Neural progenitor cell (in vitro differentiated cells): ENCODE measurements at regions not wholly inside any gene's neighbourhood (a gene's known extent, or its start where the extent isn't known, plus 50 kb on each side); places are given as distances from the start of the nearest gene placed in this dataset.

Experiments used
- DNase-seq: peaks from one replicate; pipeline ENCODE4 v3.0.0-alpha.2; 2016; ENCODE audit warnings: low spot score
- H2AFZ ChIP-seq: fragments of 200-600 bp; sonication (generic); replicated peaks from 2 replicates; pipeline ENCODE4 v1.6.1; 2016; ENCODE audit warnings: antibody characterized with exemption
- H3F3A ChIP-seq: fragments of 200-600 bp; sonication (generic); 2 replicates; pipeline ENCODE4 v1.6.1; 2016; ENCODE audit warnings: antibody characterized with exemption, low read depth
- H3K27ac ChIP-seq: fragments of 200-600 bp; sonication (generic); 2 replicates; pipeline ENCODE4 v1.5.1; 2016; ENCODE audit warnings: mild to moderate bottlenecking
- H3K27me3 ChIP-seq: fragments of 200-600 bp; sonication (generic); 2 replicates; pipeline ENCODE4 v1.6.1; 2016; ENCODE audit warnings: mild to moderate bottlenecking, moderate library complexity
- H3K36me3 ChIP-seq: fragments of 200-600 bp; sonication (generic); 2 replicates; pipeline ENCODE4 v1.5.1; 2016
- H3K4me1 ChIP-seq: fragments of 200-600 bp; sonication (generic); 2 replicates; pipeline ENCODE4 v1.6.1; 2016; ENCODE audit warnings: mixed run types
- H3K4me2 ChIP-seq: fragments of 200-600 bp; sonication (generic); 2 replicates; pipeline ENCODE4 v1.6.1; 2016
- H3K4me3 ChIP-seq: fragments of 200-600 bp; sonication (generic); 2 replicates; pipeline ENCODE4 v1.5.1; 2016
- H3K79me2 ChIP-seq: fragments of 200-600 bp; sonication (generic); 2 replicates; pipeline ENCODE4 v1.6.1; 2016; ENCODE audit warnings: low read depth
- H3K9ac ChIP-seq: fragments of 200-600 bp; sonication (generic); 2 replicates; pipeline ENCODE4 v1.6.1; 2016
- H3K9me3 ChIP-seq: fragments of 200-600 bp; sonication (generic); 2 replicates; pipeline ENCODE4 v1.5.1; 2016; ENCODE audit warnings: low read depth
- H4K20me1 ChIP-seq: fragments of 200-600 bp; sonication (generic); 2 replicates; pipeline ENCODE4 v1.6.1; 2016; ENCODE audit warnings: low read depth
- H3K27ac Mint-ChIP-seq: 3 replicates; pipeline ENCODE4 v1.8.0; 2021; ENCODE audit warnings: mixed read lengths
- H3K27me3 Mint-ChIP-seq: 2 replicates; pipeline ENCODE4 v1.8.0; 2022; ENCODE audit warnings: low read depth, mild to moderate bottlenecking, inconsistent platforms, moderate library complexity, mixed read lengths; ENCODE audit not compliant: insufficient read depth
- H3K36me3 Mint-ChIP-seq: 3 replicates; pipeline ENCODE4 v1.8.0; 2021; ENCODE audit warnings: mixed read lengths
- H3K4me1 Mint-ChIP-seq: 3 replicates; pipeline ENCODE4 v1.8.0; 2021; ENCODE audit warnings: mixed read lengths
- H3K4me3 Mint-ChIP-seq: 3 replicates; pipeline ENCODE4 v1.8.0; 2021; ENCODE audit warnings: mild to moderate bottlenecking, moderate library complexity, mixed read lengths
- H3K9me3 Mint-ChIP-seq: 3 replicates; pipeline ENCODE4 v1.8.0; 2020; ENCODE audit warnings: mixed read lengths
- CTCF ChIP-seq: fragments of 200-600 bp; sonication (generic); IDR thresholded peaks from 2 replicates; pipeline ENCODE4 v1.5.1; 2017; ENCODE audit warnings: antibody characterized with exemption, mild to moderate bottlenecking
- EZH2 ChIP-seq: fragments of 200-600 bp; sonication (generic); IDR thresholded peaks from 2 replicates; pipeline ENCODE4 v1.6.1; 2017; ENCODE audit warnings: antibody characterized with exemption, mild to moderate bottlenecking, moderate library complexity
- EZH2phosphoT487 ChIP-seq: fragments of 200-600 bp; sonication (generic); IDR thresholded peaks from 2 replicates; pipeline ENCODE4 v1.6.1; 2017; ENCODE audit warnings: antibody characterized with exemption

GRCh38 chr2:19725392-19725791 is 176.4 kb downstream of the TTC32 start:
- Histone ChIP-seq H3K4me1 (no peaks in the 10 kb centered on the region), H3K9ac (no peak overlapping the region), H3K9me3 (no peaks in the 10 kb centered on the region), H3K4me3 (no peak overlapping the region), H4K20me1 (no peaks in the 10 kb centered on the region), H3K27me3 (no peaks in the 10 kb centered on the region), H3K36me3 (no peaks in the 10 kb centered on the region), H3K27ac (no peak overlapping the region), H3F3A (no peaks in the 10 kb centered on the region), H3K79me2 (no peaks in the 10 kb centered on the region), H3K4me2 (no peak overlapping the region), H2AFZ (no peak overlapping the region)
- TF ChIP-seq CTCF (no peak), EZH2 (no peak), EZH2phosphoT487 (no peak)
- H3K4me3 Mint-ChIP-seq: no peak overlapping the region
- H3K4me1 Mint-ChIP-seq: no peaks in the 10 kb centered on the region
- DNase-seq: no peak
- peaks cover 3% of the 10 kb centered on the region for H3K27me3 Mint-ChIP-seq
- H3K9me3 Mint-ChIP-seq: no peaks in the 10 kb centered on the region
- no peaks in the 10 kb centered on the region for H3K36me3 Mint-ChIP-seq
- H3K27ac Mint-ChIP-seq: no peak overlapping the region

- Mint-ChIP-seq H3K27me3 (peaks cover 3% of the 10 kb centered on the region), H3K4me3 (no peak overlapping the region), H3K9me3 (no peaks in the 10 kb centered on the region), H3K36me3 (no peaks in the 10 kb centered on the region), H3K27ac (no peak overlapping the region), H3K4me1 (no peaks in the 10 kb centered on the region)
- Histone ChIP-seq H3K9me3 (no peaks in the 10 kb centered on the region), H3F3A (no peaks in the 10 kb centered on the region), H3K4me2 (no peak overlapping the region), H2AFZ (no peak overlapping the region), H4K20me1 (no peaks in the 10 kb centered on the region), H3K79me2 (no peaks in the 10 kb centered on the region), H3K4me1 (no peaks in the 10 kb centered on the region), H3K4me3 (no peak overlapping the region), H3K36me3 (no peaks in the 10 kb centered on the region), H3K27ac (no peak overlapping the region), H3K9ac (no peak overlapping the region), H3K27me3 (no peaks in the 10 kb centered on the region)
- no peak for DNase-seq
- no peak for TF ChIP-seq CTCF
- TF ChIP-seq EZH2: no peak
- TF ChIP-seq EZH2phosphoT487: no peak
These were observed 178.8 kb downstream of the TTC32 start for GRCh38 chr2:19723021-19723420.

- no peak for DNase-seq
- H3K4me3 Mint-ChIP-seq: no peak overlapping the region
- TF ChIP-seq CTCF (no peak), EZH2 (no peak), EZH2phosphoT487 (no peak)
- Histone ChIP-seq H3K27ac (no peak overlapping the region), H3K4me1 (no peaks in the 10 kb centered on the region), H3K4me2 (no peak overlapping the region), H4K20me1 (no peaks in the 10 kb centered on the region), H2AFZ (no peak overlapping the region), H3K9ac (no peak overlapping the region), H3F3A (no peaks in the 10 kb centered on the region), H3K4me3 (no peak overlapping the region), H3K9me3 (no peaks in the 10 kb centered on the region), H3K79me2 (no peaks in the 10 kb centered on the region), H3K27me3 (no peaks in the 10 kb centered on the region), H3K36me3 (no peaks in the 10 kb centered on the region)
- no peaks in the 10 kb centered on the region for H3K36me3 Mint-ChIP-seq
- peaks cover 3% of the 10 kb centered on the region for H3K27me3 Mint-ChIP-seq
- H3K9me3 Mint-ChIP-seq: no peaks in the 10 kb centered on the region
- H3K4me1 Mint-ChIP-seq: no peaks in the 10 kb centered on the region
- no peak overlapping the region for H3K27ac Mint-ChIP-seq
These were observed 179.2 kb downstream of the TTC32 start for GRCh38 chr2:19722531-19722971.
